GM18873 (cell line): ENCODE measurements at regions not wholly inside any gene's neighbourhood (a gene's known extent, or its start where the extent isn't known, plus 50 kb on each side); places are given as distances from the start of the nearest gene placed in this dataset.

ENCODE experiments used
- ATAC-seq: cut with Tn5 transposase; IDR thresholded peaks from one replicate; pipeline ENCODE4 v1.9.1; 2021; ENCODE audit warnings: mild to moderate bottlenecking, moderate library complexity, moderate number of reproducible peaks; ENCODE audit not compliant: unreplicated experiment, low FRiP score

- ATAC-seq: no peak
Observed at GRCh38 chr2:201968050-201968449, 65.6 kb upstream of the FZD7 start.

- no peak for ATAC-seq
Observed at GRCh38 chr2:201968476-201968875, 65.2 kb upstream of the FZD7 start.

DNA sequence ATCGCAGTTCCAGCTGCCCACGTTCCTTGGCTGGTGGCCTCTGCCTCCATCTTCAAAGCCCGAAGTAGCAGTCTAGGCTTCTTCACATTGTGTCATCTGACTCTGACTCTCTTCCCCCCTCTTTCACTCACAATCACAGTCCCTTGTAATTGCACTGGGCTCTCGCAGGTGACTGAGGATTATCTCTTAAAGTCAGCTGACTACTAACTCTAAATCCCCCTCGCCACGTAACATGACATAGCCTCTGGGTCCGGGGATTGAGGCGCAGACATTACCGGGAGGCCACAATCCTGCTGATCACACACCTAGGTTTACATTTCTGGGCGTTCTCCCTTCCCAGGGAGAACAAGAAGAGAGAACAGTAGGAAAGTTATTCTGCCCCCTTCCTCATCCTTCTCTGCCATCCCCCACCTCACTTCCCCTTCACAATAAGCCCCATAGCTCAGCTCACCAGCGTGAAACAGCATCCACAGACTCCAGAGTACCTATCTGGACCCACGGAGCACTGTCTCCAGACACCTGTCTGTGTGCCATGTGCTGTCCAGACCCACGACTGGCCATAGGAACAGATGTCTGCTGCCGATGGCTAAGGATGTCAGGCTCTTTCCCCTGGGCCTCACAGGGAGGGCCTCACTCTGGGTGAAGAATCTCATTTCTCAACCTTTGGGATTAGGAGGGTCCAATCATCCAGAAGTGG lies 64.3 kb upstream of the FZD7 start:
- ATAC-seq: no peak

GRCh38 chr2:201969938-201970785 lies 63.5 kb upstream of the FZD7 start:
- ATAC-seq: no peak

DNA sequence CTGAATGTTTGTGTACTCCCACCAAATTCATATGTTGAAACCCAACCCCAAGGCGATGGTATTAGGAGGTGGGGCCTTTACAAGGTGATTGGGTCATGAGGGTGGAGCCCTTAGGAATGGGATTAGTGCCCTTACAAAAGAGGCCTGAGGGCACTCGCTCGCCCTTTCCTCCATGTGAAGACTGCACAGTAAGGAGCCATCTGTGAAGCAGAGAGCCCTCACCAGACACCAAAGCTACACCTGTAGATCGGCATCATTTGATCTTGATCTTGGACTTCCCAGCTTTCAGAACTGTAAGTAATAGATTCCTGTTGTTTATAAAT lies 62.9 kb upstream of the FZD7 start:
- ATAC-seq: no peak

DNA sequence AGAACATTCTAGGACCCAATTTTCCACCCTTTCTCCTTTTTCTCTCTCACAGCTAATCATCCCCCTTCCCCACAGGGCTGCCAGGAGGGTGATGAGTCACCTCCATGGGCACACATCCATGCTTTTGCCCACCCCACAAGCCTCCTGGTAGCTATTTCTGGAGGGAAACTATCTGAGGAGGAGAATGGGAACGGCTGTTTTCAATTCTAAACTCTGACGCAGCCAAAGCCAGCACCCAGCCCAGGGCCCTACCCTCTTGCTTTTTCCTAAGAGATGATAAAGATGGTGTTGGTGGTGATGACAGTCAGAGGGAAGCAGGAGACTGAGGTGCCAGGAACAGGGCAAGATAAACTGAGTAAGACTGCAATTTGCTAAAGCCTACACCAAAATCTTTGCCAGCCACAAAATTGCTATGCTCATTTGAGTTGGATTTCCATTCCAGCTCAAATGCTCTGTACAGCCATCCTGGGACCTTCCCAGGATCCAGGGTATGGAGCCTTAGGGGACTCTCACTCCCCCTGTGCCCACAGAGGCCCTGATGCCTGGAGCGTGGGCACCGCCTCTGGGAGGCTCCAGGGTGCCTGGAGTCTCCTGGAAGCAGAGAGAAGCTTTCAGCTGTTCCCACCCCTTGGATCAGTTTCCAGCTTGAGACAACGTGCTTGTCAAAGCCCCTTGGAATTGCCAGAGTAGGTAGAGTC lies 62.0 kb upstream of the FZD7 start:
- ATAC-seq: no peak

GRCh38 chr2:201972621-201973255 lies 60.9 kb upstream of the FZD7 start:
- no peak for ATAC-seq

- ATAC-seq: no peak
Observed at GRCh38 chr2:201973305-201973928, 60.2 kb upstream of the FZD7 start.

DNA sequence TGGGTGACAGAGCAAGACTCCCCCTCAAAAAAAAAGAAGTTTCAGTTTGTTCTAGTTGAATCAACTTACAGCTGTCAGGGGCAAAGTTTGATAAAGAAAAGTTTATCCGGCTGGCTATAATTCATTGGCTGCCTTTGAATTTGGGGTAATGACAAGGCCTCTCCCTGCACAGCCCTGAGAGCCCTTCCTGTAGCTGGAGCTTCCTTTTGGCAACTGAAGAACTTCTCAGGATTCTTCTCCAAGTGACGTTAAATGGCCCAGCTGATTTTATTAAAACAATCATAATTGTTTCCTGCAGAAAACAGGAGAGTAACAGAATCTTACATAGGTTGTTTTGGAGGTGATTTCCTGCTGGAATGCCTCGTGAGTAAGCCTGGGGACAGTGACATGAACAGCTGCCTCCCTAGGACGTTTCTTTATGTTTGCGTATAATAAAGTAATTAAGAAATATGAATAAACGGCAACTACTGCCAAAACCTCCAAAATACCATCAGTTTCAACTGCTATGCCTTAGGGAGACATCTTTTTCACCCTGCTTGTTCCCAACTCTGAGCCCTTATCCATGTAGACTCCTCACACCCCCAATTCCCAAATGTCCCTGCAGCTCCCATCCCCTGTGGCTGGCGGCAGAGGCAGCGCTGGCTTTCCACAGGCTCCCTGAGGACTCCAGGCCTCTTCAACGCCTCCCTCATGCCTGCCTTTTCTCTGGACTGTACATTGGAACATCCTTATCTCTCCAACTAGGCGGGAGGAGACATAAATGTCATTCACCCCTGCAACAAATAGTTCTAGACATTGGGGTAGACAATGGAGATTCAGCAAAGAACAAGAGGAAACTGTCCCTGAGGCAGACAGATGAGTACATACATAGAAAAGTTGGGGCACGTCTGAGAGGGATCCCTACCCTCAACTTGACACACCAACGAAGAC lies 59.2 kb upstream of the FZD7 start:
- ATAC-seq: no peak

DNA sequence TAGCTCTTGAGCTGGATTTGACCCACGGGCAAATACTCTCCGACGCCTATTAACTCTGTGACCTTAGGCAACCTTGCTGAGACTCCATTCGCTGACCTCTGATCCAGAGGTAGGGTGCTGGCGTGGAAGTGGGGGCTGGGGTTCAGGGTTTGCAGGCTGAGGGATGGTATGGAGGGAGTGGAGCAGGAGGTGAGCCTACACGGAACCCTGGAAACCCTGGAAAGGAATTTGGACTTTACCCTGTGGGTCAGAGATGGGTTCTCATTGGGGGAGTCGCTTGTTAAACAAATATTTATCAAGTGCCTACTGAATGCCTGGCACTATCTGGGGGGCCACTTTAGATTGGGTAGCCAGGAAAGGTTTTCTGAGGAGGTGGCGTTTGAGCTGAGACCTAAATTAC lies 58.2 kb upstream of the FZD7 start:
- no peak for ATAC-seq

DNA sequence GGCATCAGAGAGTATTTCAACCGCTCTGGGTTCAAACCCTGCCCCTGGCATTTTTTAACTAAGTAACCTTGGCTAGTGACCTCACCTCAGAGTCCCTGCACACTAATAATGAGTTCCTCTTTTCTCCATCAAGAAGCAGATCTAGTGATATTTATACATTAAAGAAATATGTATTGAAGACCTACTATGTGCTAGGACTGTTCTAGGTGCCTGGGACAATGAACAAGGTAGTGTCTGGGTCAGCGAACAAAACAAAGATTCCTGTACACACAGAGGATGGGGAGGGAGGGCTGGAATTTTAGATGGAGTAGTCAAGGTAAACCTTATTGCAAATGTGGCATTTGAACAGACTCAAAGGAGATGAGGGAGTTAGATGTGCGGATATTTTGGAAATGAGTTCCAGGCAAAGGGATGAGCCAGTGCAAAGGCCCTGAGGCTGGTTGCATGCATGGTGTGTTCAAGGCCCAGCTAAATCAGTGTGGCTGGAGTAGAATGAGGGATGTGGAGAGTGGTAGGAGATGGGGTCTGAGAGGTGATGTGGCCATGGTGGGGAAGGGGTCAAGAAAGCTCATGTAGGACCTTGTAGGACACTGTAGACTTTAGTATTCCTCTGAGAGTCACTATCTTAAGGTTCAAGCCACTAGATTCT lies 57.6 kb upstream of the FZD7 start:
- no peak for ATAC-seq

- no peak for ATAC-seq
Observed at GRCh38 chr2:201977651-201978050, 56.0 kb upstream of the FZD7 start.

DNA sequence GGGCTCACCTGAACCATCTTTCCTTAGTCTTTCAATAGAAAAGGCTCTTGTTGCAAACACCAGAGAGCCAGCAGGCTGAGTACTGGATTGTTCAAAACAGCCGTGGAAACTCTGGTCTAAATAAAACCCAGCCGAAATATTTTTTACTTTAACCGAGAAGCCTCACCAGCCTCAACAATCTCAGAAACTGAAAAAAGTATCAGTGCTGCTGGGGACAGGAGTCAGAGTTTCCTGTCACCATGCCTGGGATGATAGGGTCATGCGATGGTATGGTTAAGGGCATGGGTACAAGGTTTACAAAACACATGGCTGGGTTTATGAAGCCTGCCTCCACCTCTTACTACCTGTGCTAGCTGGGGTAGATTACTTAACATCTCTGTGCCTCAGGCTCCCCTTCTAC lies 55.3 kb upstream of the FZD7 start:
- ATAC-seq: no peak

- ATAC-seq: no peak
Observed at GRCh38 chr2:201978986-201979385, 54.7 kb upstream of the FZD7 start.

DNA sequence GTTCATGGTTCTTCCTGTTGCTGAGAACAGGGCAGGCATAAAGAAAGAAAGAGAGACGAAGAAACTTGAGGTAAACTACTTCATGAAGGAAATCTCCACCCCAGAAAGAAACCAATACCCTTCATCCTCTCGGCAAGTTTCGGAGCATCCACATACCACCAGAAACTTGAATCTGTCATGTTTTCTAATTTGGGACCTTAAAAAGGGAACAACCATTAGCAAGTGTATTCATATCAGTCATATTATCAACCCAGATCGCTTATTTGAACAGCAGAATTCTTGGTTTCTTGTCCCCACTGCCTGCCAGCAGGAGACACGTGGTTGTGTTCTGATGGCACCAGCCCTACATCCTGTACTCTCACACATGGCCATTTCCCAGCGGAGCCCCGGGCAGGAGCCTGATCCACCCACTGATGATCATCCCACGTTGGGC lies 53.2 kb upstream of the FZD7 start:
- ATAC-seq: peak; percentile 76

GRCh38 chr2:201980946-201981345 lies 52.7 kb upstream of the FZD7 start:
- ATAC-seq: no peak

DNA sequence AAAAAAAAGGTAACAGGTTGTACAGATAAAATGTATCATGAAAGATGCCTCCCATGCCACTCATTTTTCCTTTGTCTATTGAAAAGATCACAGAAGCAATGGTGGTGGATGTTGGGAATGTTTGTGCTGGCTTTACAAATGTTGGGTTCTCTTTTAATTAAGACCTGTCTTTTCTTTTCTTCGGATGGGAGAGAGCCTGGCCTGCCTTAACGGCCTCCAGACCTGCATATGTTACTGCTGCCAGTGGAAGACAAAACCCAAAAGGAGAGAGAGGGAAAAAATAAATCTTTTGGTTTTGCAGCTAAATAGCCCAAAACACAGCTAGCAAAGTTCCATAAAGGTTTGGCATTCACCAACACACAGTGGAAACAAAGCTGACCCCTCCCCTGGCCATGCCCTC lies 50.5 kb upstream of the FZD7 start:
- ATAC-seq: no peak

GRCh38 chr2:201983800-201984199 lies 49.9 kb upstream of the FZD7 start:
- no peak for ATAC-seq
